HG02678 (cell line): ENCODE measurements at regions not wholly inside any gene's neighbourhood (a gene's known extent, or its start where the extent isn't known, plus 50 kb on each side); places are given as distances from the start of the nearest gene placed in this dataset.

ENCODE experiments used
- ATAC-seq: cut with Tn5 transposase; IDR thresholded peaks from one replicate; pipeline ENCODE4 v1.9.1; 2021; ENCODE audit warnings: mild to moderate bottlenecking, moderate library complexity; ENCODE audit not compliant: unreplicated experiment

- no peak for ATAC-seq
Measured at GRCh38 chr2:16303761-16304160, 361.9 kb downstream of the CYRIA start.

- no peak for ATAC-seq
Measured at GRCh38 chr2:16303273-16303577, 362.4 kb downstream of the CYRIA start.

GRCh38 chr2:16302431-16303272 is 362.3 kb downstream of the MYCN start:
- no peak for ATAC-seq

GRCh38 chr2:16301961-16302360 is 361.6 kb downstream of the MYCN start:
- ATAC-seq = no peak

- no peak for ATAC-seq
Measured at GRCh38 chr2:16298866-16299265, 358.5 kb downstream of the MYCN start.

- ATAC-seq = no peak
Measured at GRCh38 chr2:16296331-16297250, 356.2 kb downstream of the MYCN start.

GRCh38 chr2:16296038-16296290 is 355.6 kb downstream of the MYCN start:
- no peak for ATAC-seq

GRCh38 chr2:16294791-16295190 is 354.4 kb downstream of the MYCN start:
- no peak for ATAC-seq

- no peak for ATAC-seq
Measured at GRCh38 chr2:16293871-16294270, 353.5 kb downstream of the MYCN start.

- ATAC-seq = no peak
Measured at GRCh38 chr2:16293398-16293797, 353.0 kb downstream of the MYCN start.

GRCh38 chr2:16291731-16292550 is 351.6 kb downstream of the MYCN start:
- no peak for ATAC-seq

GRCh38 chr2:16291226-16291625 is 350.9 kb downstream of the MYCN start:
- no peak for ATAC-seq

GRCh38 chr2:16290311-16291020 is 350.1 kb downstream of the MYCN start:
- no peak for ATAC-seq

- ATAC-seq = no peak
Measured at GRCh38 chr2:16288371-16289112, 348.2 kb downstream of the MYCN start.

GRCh38 chr2:16287831-16288230 is 347.5 kb downstream of the MYCN start:
- no peak for ATAC-seq

- ATAC-seq = no peak
Measured at GRCh38 chr2:16287281-16287680, 346.9 kb downstream of the MYCN start.

GRCh38 chr2:16285813-16286510 is 345.6 kb downstream of the MYCN start:
- ATAC-seq = no peak

GRCh38 chr2:16284941-16285625 is 344.7 kb downstream of the MYCN start:
- ATAC-seq = no peak
